ENCODE measurements at regions not wholly inside any gene's neighbourhood (a gene's known extent, or its start where the extent isn't known, plus 50 kb on each side); places are given as distances from the start of the nearest gene placed in this dataset.

GRCh38 chr21:16134134-16134533 lies 404.4 kb downstream of the USP25 start:
- TF ChIP-seq POLR2AphosphoS5 (IDR thresholded peaks at IDR 0.05; ENCODE audit: borderline replicate concordance, low read depth, low read length): no peak
- no peak for TF ChIP-seq EZH2 (IDR thresholded peaks at IDR 0.05)
- TF ChIP-seq FOXP2 (optimal IDR thresholded peaks at IDR 0.05; ENCODE audit: control extremely low read depth, extremely low read length, insufficient read depth): no peak
- H3K4me3 ChIP-seq: no peak overlapping the region
- no peak overlapping the region for H3K9ac ChIP-seq (ENCODE audit: insufficient read length)
- no peaks in the 10 kb centered on the region; the same call in 1 of the 2 replicates for H3K9me3 ChIP-seq (ENCODE audit: low read depth, low read length)
- no peaks in the 10 kb centered on the region for H3K36me3 ChIP-seq (ENCODE audit: insufficient read depth, low read length)
- H3K27ac ChIP-seq: no peak overlapping the region
- DNase-seq (ENCODE audit: low read depth, low spot score): no peak

GRCh38 chr21:16137106-16137505 lies 407.3 kb downstream of the USP25 start:
- Histone ChIP-seq H3K9ac (ENCODE audit: insufficient read length) (no peak overlapping the region), H3K27ac (no peak overlapping the region), H3K9me3 (ENCODE audit: low read depth, low read length) (no peaks in the 10 kb centered on the region), H3K36me3 (ENCODE audit: insufficient read depth, low read length) (no peaks in the 10 kb centered on the region), H3K4me3 (no peak overlapping the region)
- DNase-seq (ENCODE audit: low read depth, low spot score): no peak
- TF ChIP-seq EZH2 (IDR thresholded peaks at IDR 0.05): no peak

GRCh38 chr21:16145052-16145451 lies 415.3 kb downstream of the USP25 start:
- no peaks in the 10 kb centered on the region for H3K9me3 ChIP-seq (ENCODE audit: low read depth, low read length)
- no peak overlapping the region for H3K9ac ChIP-seq (ENCODE audit: insufficient read length)
- TF ChIP-seq FOXP2 (optimal IDR thresholded peaks at IDR 0.05; ENCODE audit: control extremely low read depth, extremely low read length, insufficient read depth): no peak
- no peak for TF ChIP-seq POLR2AphosphoS5 (IDR thresholded peaks at IDR 0.05; ENCODE audit: borderline replicate concordance, low read depth, low read length)
- no peak for TF ChIP-seq EZH2 (IDR thresholded peaks at IDR 0.05)
- DNase-seq (ENCODE audit: low read depth, low spot score): no peak
- no peak overlapping the region for H3K27ac ChIP-seq
- H3K4me3 ChIP-seq: no peak overlapping the region
- H3K36me3 ChIP-seq (ENCODE audit: insufficient read depth, low read length): no peaks in the 10 kb centered on the region

GRCh38 chr21:16145479-16145878 lies 415.7 kb downstream of the USP25 start:
- TF ChIP-seq POLR2AphosphoS5 (IDR thresholded peaks at IDR 0.05; ENCODE audit: borderline replicate concordance, low read depth, low read length) (no peak), FOXP2 (optimal IDR thresholded peaks at IDR 0.05; ENCODE audit: control extremely low read depth, extremely low read length, insufficient read depth) (no peak), EZH2 (IDR thresholded peaks at IDR 0.05) (no peak)
- DNase-seq (ENCODE audit: low read depth, low spot score): no peak
- Histone ChIP-seq H3K9ac (ENCODE audit: insufficient read length) (no peak overlapping the region), H3K36me3 (ENCODE audit: insufficient read depth, low read length) (no peaks in the 10 kb centered on the region), H3K4me3 (no peak overlapping the region), H3K9me3 (ENCODE audit: low read depth, low read length) (no peaks in the 10 kb centered on the region), H3K27ac (no peak overlapping the region)

DNA sequence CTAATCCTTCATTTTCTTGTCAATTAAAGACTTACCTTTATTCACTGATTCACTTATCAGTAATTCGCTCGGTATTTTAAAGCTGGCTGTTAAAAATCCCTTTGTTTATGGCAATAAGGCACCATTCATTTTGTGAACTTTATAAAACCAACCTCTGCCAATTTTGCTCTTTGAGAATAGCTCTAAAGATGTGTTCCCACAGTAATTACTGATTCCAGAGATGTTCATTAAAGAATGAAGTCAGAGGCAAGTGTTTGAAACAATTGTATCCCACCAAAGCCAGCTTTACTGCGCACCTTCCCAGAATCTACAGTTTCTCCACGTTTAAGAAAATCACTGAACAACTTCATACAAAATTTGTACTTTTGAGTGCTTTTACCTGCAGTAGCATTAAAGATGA lies 424.5 kb downstream of the USP25 start:
- Histone ChIP-seq H3K4me3 (no peak overlapping the region), H3K36me3 (ENCODE audit: insufficient read depth, low read length) (no peaks in the 10 kb centered on the region), H3K9me3 (ENCODE audit: low read depth, low read length) (no peaks in the 10 kb centered on the region), H3K27ac (no peak overlapping the region), H3K9ac (ENCODE audit: insufficient read length) (no peak overlapping the region)
- TF ChIP-seq FOXP2 (optimal IDR thresholded peaks at IDR 0.05; ENCODE audit: control extremely low read depth, extremely low read length, insufficient read depth): no peak
- TF ChIP-seq POLR2AphosphoS5 (IDR thresholded peaks at IDR 0.05; ENCODE audit: borderline replicate concordance, low read depth, low read length): no peak
- no peak for TF ChIP-seq EZH2 (IDR thresholded peaks at IDR 0.05)
- DNase-seq (ENCODE audit: low read depth, low spot score): no peak

- H3K27ac ChIP-seq: peak overlapping the region; percentile 29; the same call in 1 of the 2 replicates
- TF ChIP-seq EZH2 (IDR thresholded peaks at IDR 0.05) (no peak), FOXP2 (optimal IDR thresholded peaks at IDR 0.05; ENCODE audit: control extremely low read depth, extremely low read length, insufficient read depth) (no peak), POLR2AphosphoS5 (IDR thresholded peaks at IDR 0.05; ENCODE audit: borderline replicate concordance, low read depth, low read length) (no peak)
- H3K36me3 ChIP-seq (ENCODE audit: insufficient read depth, low read length): no peaks in the 10 kb centered on the region
- no peak overlapping the region for H3K4me3 ChIP-seq
- DNase-seq (ENCODE audit: low read depth, low spot score): no peak
- no peaks in the 10 kb centered on the region for H3K9me3 ChIP-seq (ENCODE audit: low read depth, low read length)
- no peak overlapping the region for H3K9ac ChIP-seq (ENCODE audit: insufficient read length)
Measured at GRCh38 chr21:16154951-16155635, 425.3 kb downstream of the USP25 start.

DNA sequence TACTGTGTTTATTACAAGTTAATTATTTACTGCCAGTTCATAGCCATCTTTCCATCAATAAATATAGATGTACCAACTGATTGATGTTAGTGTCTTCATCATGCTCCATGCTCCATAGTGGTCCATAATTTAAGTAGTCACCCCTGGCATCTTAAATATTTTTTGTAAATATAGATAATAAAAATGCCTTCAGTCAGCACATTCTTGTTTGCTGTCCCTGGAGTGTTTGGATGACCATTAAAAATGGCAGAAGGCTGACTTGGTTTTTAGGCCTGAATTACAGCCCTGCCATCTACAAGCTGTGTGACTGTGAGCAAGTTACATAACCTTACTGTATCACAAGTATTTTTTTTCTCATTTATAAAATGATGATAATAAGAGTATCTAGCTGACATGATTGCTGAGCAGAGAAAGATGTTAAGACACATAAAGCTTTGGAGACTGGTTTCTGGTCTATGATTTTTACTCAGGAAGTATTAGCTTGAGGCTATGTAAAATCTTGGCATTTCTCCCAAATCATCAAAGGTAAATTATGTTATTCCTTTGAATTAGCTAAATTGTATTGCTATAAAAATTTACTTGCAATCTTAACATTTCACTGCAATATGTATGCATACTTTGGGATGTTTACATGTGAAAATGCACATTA lies 427.2 kb downstream of the USP25 start:
- TF ChIP-seq POLR2AphosphoS5 (IDR thresholded peaks at IDR 0.05; ENCODE audit: borderline replicate concordance, low read depth, low read length) (no peak), FOXP2 (optimal IDR thresholded peaks at IDR 0.05; ENCODE audit: control extremely low read depth, extremely low read length, insufficient read depth) (no peak), EZH2 (IDR thresholded peaks at IDR 0.05) (no peak)
- peak; percentile 63 for DNase-seq (ENCODE audit: low read depth, low spot score)
- Histone ChIP-seq H3K9me3 (ENCODE audit: low read depth, low read length) (no peaks in the 10 kb centered on the region), H3K4me3 (no peak overlapping the region), H3K27ac (peak overlapping the region; percentile 78; the same call in 1 of the 2 replicates), H3K9ac (ENCODE audit: insufficient read length) (no peak overlapping the region), H3K36me3 (ENCODE audit: insufficient read depth, low read length) (no peaks in the 10 kb centered on the region)

DNA sequence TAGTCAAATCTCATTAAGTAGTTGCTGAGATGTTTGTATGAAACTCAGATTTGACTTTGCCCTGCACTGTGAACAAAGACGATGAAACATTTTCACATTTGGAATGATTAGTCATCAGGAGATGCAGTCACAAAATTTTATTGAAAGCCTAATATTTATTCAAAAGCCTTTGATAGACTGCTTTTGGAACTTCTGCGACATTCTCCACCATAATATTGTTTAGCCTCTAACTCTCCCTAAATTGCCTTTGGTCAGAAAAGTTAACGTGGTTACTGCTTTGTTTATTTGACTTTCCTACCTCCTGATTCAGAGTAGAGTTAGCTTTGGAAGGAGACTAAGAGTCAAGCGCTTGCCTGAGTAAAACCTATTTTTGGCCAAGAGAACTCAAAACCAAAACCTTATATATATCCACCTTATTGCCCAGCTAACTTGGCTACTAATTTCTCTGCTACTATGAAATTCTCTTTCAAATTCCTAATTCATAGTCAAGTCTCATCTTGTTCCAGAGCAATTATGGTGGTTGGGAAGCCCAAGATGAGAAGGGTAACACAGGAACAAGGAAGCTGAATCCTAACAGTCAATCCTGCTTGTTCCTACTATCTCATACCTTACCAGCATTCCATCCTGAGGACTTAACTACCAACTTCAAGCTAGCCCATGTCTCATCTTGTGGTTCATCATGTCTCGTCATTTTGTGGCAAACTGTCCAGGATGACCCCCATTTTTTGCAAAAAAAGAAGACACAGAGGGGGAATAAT lies 429.6 kb downstream of the USP25 start:
- no peak overlapping the region for H3K9ac ChIP-seq (ENCODE audit: insufficient read length)
- H3K36me3 ChIP-seq (ENCODE audit: insufficient read depth, low read length): no peaks in the 10 kb centered on the region
- peak overlapping the region; percentile 47 for H3K27ac ChIP-seq
- TF ChIP-seq POLR2AphosphoS5 (IDR thresholded peaks at IDR 0.05; ENCODE audit: borderline replicate concordance, low read depth, low read length) (no peak), EZH2 (IDR thresholded peaks at IDR 0.05) (no peak), FOXP2 (optimal IDR thresholded peaks at IDR 0.05; ENCODE audit: control extremely low read depth, extremely low read length, insufficient read depth) (no peak)
- DNase-seq (ENCODE audit: low read depth, low spot score): no peak
- H3K4me3 ChIP-seq: no peak overlapping the region
- no peaks in the 10 kb centered on the region for H3K9me3 ChIP-seq (ENCODE audit: low read depth, low read length)

Measured in SK-N-MC (cell line).